HUES48 (cell line): ENCODE measurements at regions not wholly inside any gene's neighbourhood (a gene's known extent, or its start where the extent isn't known, plus 50 kb on each side); places are given as distances from the start of the nearest gene placed in this dataset.

Experiments used
- H3K27ac ChIP-seq: one replicate; pipeline ENCODE4 v1.7.0; 2013; ENCODE audit warnings: low read depth, low read length, inconsistent platforms
- H3K27me3 ChIP-seq: 2 replicates; pipeline ENCODE4 v1.6.1; 2013; ENCODE audit warnings: mild to moderate bottlenecking, low read length; ENCODE audit not compliant: control insufficient read depth, insufficient read depth
- H3K36me3 ChIP-seq: 2 replicates; pipeline ENCODE4 v1.6.1; 2013; ENCODE audit warnings: low read length; ENCODE audit not compliant: control insufficient read depth, insufficient read depth
- H3K4me1 ChIP-seq: 2 replicates; pipeline ENCODE4 v1.6.1; 2013; ENCODE audit warnings: mild to moderate bottlenecking, low read length; ENCODE audit not compliant: control insufficient read depth, insufficient read depth
- H3K4me3 ChIP-seq: 2 replicates; pipeline ENCODE4 v1.5.1; 2013; ENCODE audit warnings: mild to moderate bottlenecking, low read depth, low read length
- H3K9ac ChIP-seq: 2 replicates; pipeline ENCODE4 v1.6.1; 2013; ENCODE audit warnings: mild to moderate bottlenecking, low read depth, low read length, moderate library complexity
- H3K9me3 ChIP-seq: 2 replicates; pipeline ENCODE4 v1.6.1; 2013; ENCODE audit warnings: low read length; ENCODE audit not compliant: control insufficient read depth, insufficient read depth

- H3K9me3 ChIP-seq, result no peaks in the 10 kb centered on the region
- no peaks in the 10 kb centered on the region for H3K36me3 ChIP-seq
- H3K27ac ChIP-seq, result no peak overlapping the region
- H3K4me3 ChIP-seq, result no peak overlapping the region
- no peaks in the 10 kb centered on the region for H3K27me3 ChIP-seq
- no peaks in the 10 kb centered on the region for H3K4me1 ChIP-seq
- no peak overlapping the region for H3K9ac ChIP-seq
These were observed 104.9 kb upstream of the ZNF618 start for GRCh38 chr9:113771199-113771598.

- Histone ChIP-seq H3K36me3 (no peaks in the 10 kb centered on the region), H3K4me1 (no peaks in the 10 kb centered on the region), H3K9me3 (no peaks in the 10 kb centered on the region), H3K4me3 (no peak overlapping the region), H3K27ac (no peak overlapping the region), H3K9ac (no peak overlapping the region), H3K27me3 (no peaks in the 10 kb centered on the region)
These were observed 103.8 kb upstream of the ZNF618 start for GRCh38 chr9:113772121-113772810.

- H3K27me3 ChIP-seq, result no peaks in the 10 kb centered on the region
- no peak overlapping the region for H3K4me3 ChIP-seq
- H3K9ac ChIP-seq, result no peak overlapping the region
These were observed 101.1 kb upstream of the ZNF618 start for GRCh38 chr9:113774963-113775362.

GRCh38 chr9:113775749-113776148 lies 100.4 kb upstream of the ZNF618 start:
- Histone ChIP-seq H3K36me3 (no peaks in the 10 kb centered on the region), H3K9ac (no peak overlapping the region), H3K9me3 (no peaks in the 10 kb centered on the region), H3K27ac (no peak overlapping the region), H3K4me3 (no peak overlapping the region), H3K4me1 (no peaks in the 10 kb centered on the region), H3K27me3 (no peaks in the 10 kb centered on the region)

More at GRCh38 chr9:113774963-113775362, 101.1 kb upstream of the ZNF618 start:
- Histone ChIP-seq H3K27ac (no peak overlapping the region), H3K36me3 (no peaks in the 10 kb centered on the region), H3K9me3 (no peaks in the 10 kb centered on the region), H3K4me1 (no peaks in the 10 kb centered on the region)

GRCh38 chr9:113776194-113776593 lies 99.9 kb upstream of the ZNF618 start:
- Histone ChIP-seq H3K4me3 (no peak overlapping the region), H3K4me1 (no peaks in the 10 kb centered on the region), H3K9me3 (no peaks in the 10 kb centered on the region), H3K36me3 (no peaks in the 10 kb centered on the region), H3K9ac (no peak overlapping the region), H3K27me3 (no peaks in the 10 kb centered on the region), H3K27ac (no peak overlapping the region)

GRCh38 chr9:113781381-113781780 lies 94.7 kb upstream of the ZNF618 start:
- H3K4me3 ChIP-seq, result no peak overlapping the region
- H3K9me3 ChIP-seq, result no peaks in the 10 kb centered on the region
- no peak overlapping the region for H3K9ac ChIP-seq
- H3K27ac ChIP-seq, result no peak overlapping the region
- no peaks in the 10 kb centered on the region for H3K4me1 ChIP-seq
- H3K27me3 ChIP-seq, result no peaks in the 10 kb centered on the region
- H3K36me3 ChIP-seq, result no peaks in the 10 kb centered on the region

- Histone ChIP-seq H3K27me3 (no peaks in the 10 kb centered on the region), H3K27ac (no peak overlapping the region), H3K4me3 (no peak overlapping the region), H3K9me3 (no peaks in the 10 kb centered on the region), H3K4me1 (no peaks in the 10 kb centered on the region), H3K9ac (no peak overlapping the region), H3K36me3 (no peaks in the 10 kb centered on the region)
These were observed 94.2 kb upstream of the ZNF618 start for GRCh38 chr9:113781896-113782295.

GRCh38 chr9:113783475-113783874 lies 92.6 kb upstream of the ZNF618 start:
- H3K9ac ChIP-seq, result no peak overlapping the region
- H3K9me3 ChIP-seq, result no peaks in the 10 kb centered on the region
- H3K27ac ChIP-seq, result no peak overlapping the region
- H3K36me3 ChIP-seq, result no peaks in the 10 kb centered on the region
- no peaks in the 10 kb centered on the region for H3K27me3 ChIP-seq
- H3K4me1 ChIP-seq, result peaks cover 6% of the 10 kb centered on the region
- H3K4me3 ChIP-seq, result no peak overlapping the region

- H3K9me3 ChIP-seq, result no peaks in the 10 kb centered on the region
- no peak overlapping the region for H3K27ac ChIP-seq
- peaks cover 12% of the 10 kb centered on the region for H3K4me1 ChIP-seq
- no peak overlapping the region for H3K4me3 ChIP-seq
- no peaks in the 10 kb centered on the region for H3K36me3 ChIP-seq
- no peaks in the 10 kb centered on the region for H3K27me3 ChIP-seq
- no peak overlapping the region for H3K9ac ChIP-seq
These were observed 90.8 kb upstream of the ZNF618 start for GRCh38 chr9:113785334-113785733.

GRCh38 chr9:113786071-113786470 lies 90.0 kb upstream of the ZNF618 start:
- H3K9me3 ChIP-seq, result no peaks in the 10 kb centered on the region
- H3K4me1 ChIP-seq, result peaks cover 12% of the 10 kb centered on the region
- H3K27ac ChIP-seq, result no peak overlapping the region
- no peak overlapping the region for H3K9ac ChIP-seq
- H3K27me3 ChIP-seq, result no peaks in the 10 kb centered on the region
- H3K36me3 ChIP-seq, result no peaks in the 10 kb centered on the region
- H3K4me3 ChIP-seq, result no peak overlapping the region

- H3K27me3 ChIP-seq, result no peaks in the 10 kb centered on the region
- H3K4me1 ChIP-seq, result peaks cover 12% of the 10 kb centered on the region
- no peak overlapping the region for H3K4me3 ChIP-seq
- H3K27ac ChIP-seq, result no peak overlapping the region
- no peak overlapping the region for H3K9ac ChIP-seq
- H3K9me3 ChIP-seq, result no peaks in the 10 kb centered on the region
- H3K36me3 ChIP-seq, result no peaks in the 10 kb centered on the region
These were observed 88.2 kb upstream of the ZNF618 start for GRCh38 chr9:113787871-113788270.
